Peyer's patch (tissue), 4 donors: ENCODE measurements at regions not wholly inside any gene's neighbourhood (a gene's known extent, or its start where the extent isn't known, plus 50 kb on each side); places are given as distances from the start of the nearest gene placed in this dataset.

Experiments
- DNase-seq, 3 donors: peaks; one replicate each; pipeline ENCODE4 v3.0.0-alpha.2; 2017 to 2019
- H3K27ac ChIP-seq, 4 donors: fragments of 200-600 bp; sonication (generic); one replicate each; pipeline ENCODE4 v1.5.1; 2016 to 2019
- H3K27me3 ChIP-seq, 2 donors: fragments of 200-600 bp; sonication (generic); one replicate each; pipeline ENCODE4 v1.5.1; 2019
- H3K36me3 ChIP-seq, 3 donors: fragments of 200-600 bp; sonication (generic); one replicate each; pipeline ENCODE4 v1.5.1; 2016 to 2019
- H3K4me1 ChIP-seq, 4 donors: fragments of 200-600 bp; sonication (generic); one replicate each; pipeline ENCODE4 v1.5.1; 2016 to 2019
- H3K4me3 ChIP-seq, 4 donors: fragments of 200-600 bp; sonication (generic); 1 replicate in 3 of 4; 2 replicates in 1 of 4; pipeline ENCODE4 v1.5.1; 2016 to 2019; ENCODE audit warnings: mild to moderate bottlenecking in 1 of 4
- H3K9me3 ChIP-seq, 4 donors: fragments of 200-600 bp; sonication (generic); one replicate each; pipeline ENCODE4 v1.5.1; 2016 to 2019; ENCODE audit warnings: mild to moderate bottlenecking in 1 of 4
- CTCF ChIP-seq, 6 experiments: fragments of 450-650 bp in 4 of 6; fragments of 200-600 bp in 2 of 6; sonication (generic) in 1 of 6; IDR thresholded peaks; one replicate each; pipeline ENCODE4 v1.5.1; 2017 to 2019; ENCODE audit warnings: antibody characterized with exemption in 6 of 6, mild to moderate bottlenecking in 3 of 6, moderate library complexity in 1 of 6
- POLR2A ChIP-seq, 2 donors: fragments of 450-650 bp; IDR thresholded peaks; one replicate each; pipeline ENCODE4 v1.5.1; 2017; ENCODE audit warnings: antibody characterized with exemption in 2 of 2, mild to moderate bottlenecking in 2 of 2, moderate library complexity in 2 of 2

GRCh38 chr6:132974122-132974521 lies 159.8 kb downstream of the RPS12 start:
- H3K4me3 ChIP-seq = no peak overlapping the region
- H3K27ac ChIP-seq = no peak overlapping the region
- H3K4me1 ChIP-seq = no peaks in the 10 kb centered on the region
- no peak for DNase-seq
- H3K9me3 ChIP-seq = no peaks in the 10 kb centered on the region
- no peaks in the 10 kb centered on the region for H3K36me3 ChIP-seq
- H3K27me3 ChIP-seq = no peaks in the 10 kb centered on the region
- no peak for TF ChIP-seq CTCF (IDR thresholded peaks at IDR 0.05)
- no peak for TF ChIP-seq POLR2A (IDR thresholded peaks at IDR 0.05)

GRCh38 chr6:132977413-132977812 lies 163.0 kb downstream of the RPS12 start:
- no peak overlapping the region for H3K4me3 ChIP-seq
- TF ChIP-seq CTCF (IDR thresholded peaks at IDR 0.05) = no peak
- TF ChIP-seq POLR2A (IDR thresholded peaks at IDR 0.05) = no peak
- no peaks in the 10 kb centered on the region for H3K27me3 ChIP-seq
- H3K4me1 ChIP-seq = no peaks in the 10 kb centered on the region
- H3K36me3 ChIP-seq = no peaks in the 10 kb centered on the region
- no peak for DNase-seq
- H3K9me3 ChIP-seq = no peaks in the 10 kb centered on the region
- no peak overlapping the region for H3K27ac ChIP-seq

GRCh38 chr6:132978685-132979084 lies 164.3 kb downstream of the RPS12 start:
- no peak for DNase-seq
- Histone ChIP-seq H3K27me3 (no peaks in the 10 kb centered on the region), H3K27ac (no peak overlapping the region), H3K9me3 (no peaks in the 10 kb centered on the region), H3K4me3 (no peak overlapping the region), H3K4me1 (no peaks in the 10 kb centered on the region), H3K36me3 (no peaks in the 10 kb centered on the region)
- TF ChIP-seq CTCF (IDR thresholded peaks at IDR 0.05) (no peak), POLR2A (IDR thresholded peaks at IDR 0.05) (no peak)

- Histone ChIP-seq H3K27ac (no peak overlapping the region), H3K27me3 (no peaks in the 10 kb centered on the region), H3K36me3 (no peaks in the 10 kb centered on the region), H3K4me3 (no peak overlapping the region), H3K9me3 (no peaks in the 10 kb centered on the region), H3K4me1 (no peaks in the 10 kb centered on the region)
- no peak for DNase-seq
- TF ChIP-seq POLR2A (IDR thresholded peaks at IDR 0.05) (no peak), CTCF (IDR thresholded peaks at IDR 0.05) (no peak)
Observed at GRCh38 chr6:132993738-132994137, 179.4 kb downstream of the RPS12 start.

- Histone ChIP-seq H3K27me3 (no peaks in the 10 kb centered on the region), H3K4me3 (no peak overlapping the region), H3K4me1 (no peaks in the 10 kb centered on the region), H3K9me3 (no peaks in the 10 kb centered on the region), H3K36me3 (no peaks in the 10 kb centered on the region), H3K27ac (no peak overlapping the region)
- DNase-seq = no peak
- TF ChIP-seq CTCF (IDR thresholded peaks at IDR 0.05) = no peak
- no peak for TF ChIP-seq POLR2A (IDR thresholded peaks at IDR 0.05)
Observed at GRCh38 chr6:132995009-132995408, 180.6 kb downstream of the RPS12 start.

- Histone ChIP-seq H3K4me3 (no peak overlapping the region), H3K27me3 (no peaks in the 10 kb centered on the region), H3K27ac (no peak overlapping the region), H3K36me3 (no peaks in the 10 kb centered on the region), H3K4me1 (no peaks in the 10 kb centered on the region), H3K9me3 (no peaks in the 10 kb centered on the region)
- no peak for DNase-seq
- TF ChIP-seq POLR2A (IDR thresholded peaks at IDR 0.05) = no peak
Observed at GRCh38 chr6:132995432-132995831, 181.1 kb downstream of the RPS12 start.
